Calu3 (cell line): ENCODE measurements at regions not wholly inside any gene's neighbourhood (a gene's known extent, or its start where the extent isn't known, plus 50 kb on each side); places are given as distances from the start of the nearest gene placed in this dataset.

ENCODE experiments used
- BruUV-seq: library from RNA; stranded (reverse); fragments of 400-500 nt; replicated peaks from 2 replicates; lab custom pipeline; 2021; lab: Mats Ljungman, UMichigan
- CTCF ChIA-PET: fragments of 300-600 bp; sonication (Branson Sonifier 250); formaldehyde crosslinking; loops from one replicate; lab custom pipeline; 2022; ENCODE audit warnings: antibody characterized with exemption; lab: Charles Lee
- DNase-seq: peaks from one replicate; pipeline ENCODE4 v3.0.0; 2022
- H3K27ac Mint-ChIP-seq: one replicate; pipeline ENCODE4 v1.8.0; 2022; ENCODE audit warnings: mixed read lengths; ENCODE audit not compliant: unreplicated experiment
- H3K27me3 Mint-ChIP-seq: one replicate; pipeline ENCODE4 v1.8.0; 2022; ENCODE audit warnings: mixed read lengths; ENCODE audit not compliant: unreplicated experiment
- H3K36me3 Mint-ChIP-seq: one replicate; pipeline ENCODE4 v1.8.0; 2022; ENCODE audit warnings: mild to moderate bottlenecking, moderate library complexity, mixed read lengths; ENCODE audit not compliant: insufficient read depth, unreplicated experiment
- H3K4me1 Mint-ChIP-seq: one replicate; pipeline ENCODE4 v1.8.0; 2022; ENCODE audit warnings: mild to moderate bottlenecking, low read depth, mixed read lengths; ENCODE audit not compliant: unreplicated experiment
- H3K4me3 Mint-ChIP-seq: one replicate; pipeline ENCODE4 v1.8.0; 2022; ENCODE audit warnings: mild to moderate bottlenecking, low read depth, moderate library complexity, mixed read lengths; ENCODE audit not compliant: unreplicated experiment
- H3K9me3 Mint-ChIP-seq: one replicate; pipeline ENCODE4 v1.8.0; 2022; ENCODE audit warnings: low read depth, mixed read lengths; ENCODE audit not compliant: unreplicated experiment
- CTCF ChIP-seq: fragments of 200-600 bp; IDR thresholded peaks from one replicate; pipeline ENCODE4 v1.8.0; 2022; ENCODE audit warnings: antibody characterized with exemption; ENCODE audit not compliant: unreplicated experiment
- intact Hi-C: fragments of 100-400 bp; cut with micrococcal nuclease; formaldehyde crosslinking; loops from one replicate; pipeline ENCODE4 v1.10.0; 2022; ENCODE audit not compliant: unreplicated experiment

- CTCF ChIA-PET = no interaction called here
- H3K9me3 Mint-ChIP-seq = peaks cover 4% of the 10 kb centered on the region
- no peak for DNase-seq
- H3K27ac Mint-ChIP-seq = no peak overlapping the region
- no peak overlapping the region for H3K4me3 Mint-ChIP-seq
- no TSS peak for BruUV-seq
- no peaks in the 10 kb centered on the region for H3K36me3 Mint-ChIP-seq
- peaks cover 28% of the 10 kb centered on the region for H3K27me3 Mint-ChIP-seq
- TF ChIP-seq CTCF = no peak
- H3K4me1 Mint-ChIP-seq = no peaks in the 10 kb centered on the region
- intact Hi-C loops = no loop called here
Observed at GRCh38 chr5:111589316-111589715, 77.0 kb upstream of the STARD4 start.

DNA sequence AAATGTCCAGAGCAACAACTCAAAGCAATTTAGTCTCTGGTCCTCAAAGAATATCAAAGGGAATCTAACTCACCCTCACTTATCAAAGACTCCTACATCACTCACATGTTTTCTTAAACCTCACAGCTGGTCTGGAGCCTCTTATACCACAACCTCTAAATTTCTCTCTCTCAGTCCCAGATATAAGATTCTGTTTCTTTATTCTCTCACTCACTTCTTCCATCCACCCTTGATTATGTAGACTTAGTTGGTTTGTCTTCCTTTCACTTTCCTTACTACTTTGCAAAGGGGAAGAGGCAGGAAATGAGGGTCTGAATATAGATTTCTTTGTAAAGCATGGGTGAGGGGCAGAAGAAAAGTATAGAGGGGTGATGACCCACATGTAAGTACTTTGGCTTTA lies 75.4 kb upstream of the STARD4 start:
- H3K36me3 Mint-ChIP-seq = no peaks in the 10 kb centered on the region
- intact Hi-C loops = no loop called here
- peaks cover 28% of the 10 kb centered on the region for H3K27me3 Mint-ChIP-seq
- TF ChIP-seq CTCF = no peak
- no peak for DNase-seq
- H3K4me1 Mint-ChIP-seq = no peaks in the 10 kb centered on the region
- peaks cover 4% of the 10 kb centered on the region for H3K9me3 Mint-ChIP-seq
- H3K4me3 Mint-ChIP-seq = no peak overlapping the region
- no peak overlapping the region for H3K27ac Mint-ChIP-seq
- BruUV-seq = no TSS peak
- CTCF ChIA-PET = no interaction called here

GRCh38 chr5:111585946-111586345 lies 73.6 kb upstream of the STARD4 start:
- Mint-ChIP-seq H3K4me1 (no peaks in the 10 kb centered on the region), H3K27me3 (peaks cover 28% of the 10 kb centered on the region), H3K9me3 (peaks cover 6% of the 10 kb centered on the region), H3K4me3 (no peak overlapping the region), H3K27ac (no peak overlapping the region), H3K36me3 (no peaks in the 10 kb centered on the region)
- TF ChIP-seq CTCF = no peak
- intact Hi-C loops = no loop called here
- CTCF ChIA-PET = no interaction called here
- BruUV-seq = no TSS peak
- no peak for DNase-seq

DNA sequence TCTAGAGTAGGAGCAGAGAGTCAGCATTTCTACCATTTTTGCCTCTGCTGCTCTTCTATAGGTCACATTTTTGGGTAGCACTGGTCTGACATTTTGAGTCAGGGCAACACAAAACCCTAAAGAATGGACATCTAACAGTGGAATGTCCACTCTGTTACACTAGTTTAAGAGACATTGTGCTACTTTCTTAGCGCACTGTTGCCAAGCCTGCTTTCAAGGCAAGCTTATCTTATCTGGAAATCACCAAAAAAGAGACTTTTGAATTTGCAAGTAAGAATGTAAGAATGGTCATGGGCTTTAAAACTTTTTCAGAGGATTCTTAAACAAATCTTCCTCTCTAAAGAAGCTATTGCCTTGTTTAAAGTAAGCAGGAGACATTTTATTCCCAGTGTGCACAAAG lies 73.0 kb upstream of the STARD4 start:
- Mint-ChIP-seq H3K4me1 (no peaks in the 10 kb centered on the region), H3K27me3 (peaks cover 28% of the 10 kb centered on the region), H3K4me3 (no peak overlapping the region), H3K27ac (no peak overlapping the region), H3K36me3 (no peaks in the 10 kb centered on the region), H3K9me3 (peaks cover 6% of the 10 kb centered on the region)
- TF ChIP-seq CTCF = no peak
- CTCF ChIA-PET = no interaction called here
- no TSS peak for BruUV-seq
- DNase-seq = no peak
- intact Hi-C loops = no loop called here
